ENCODE measurements at regions not wholly inside any gene's neighbourhood (a gene's known extent, or its start where the extent isn't known, plus 50 kb on each side); places are given as distances from the start of the nearest gene placed in this dataset.

DNA sequence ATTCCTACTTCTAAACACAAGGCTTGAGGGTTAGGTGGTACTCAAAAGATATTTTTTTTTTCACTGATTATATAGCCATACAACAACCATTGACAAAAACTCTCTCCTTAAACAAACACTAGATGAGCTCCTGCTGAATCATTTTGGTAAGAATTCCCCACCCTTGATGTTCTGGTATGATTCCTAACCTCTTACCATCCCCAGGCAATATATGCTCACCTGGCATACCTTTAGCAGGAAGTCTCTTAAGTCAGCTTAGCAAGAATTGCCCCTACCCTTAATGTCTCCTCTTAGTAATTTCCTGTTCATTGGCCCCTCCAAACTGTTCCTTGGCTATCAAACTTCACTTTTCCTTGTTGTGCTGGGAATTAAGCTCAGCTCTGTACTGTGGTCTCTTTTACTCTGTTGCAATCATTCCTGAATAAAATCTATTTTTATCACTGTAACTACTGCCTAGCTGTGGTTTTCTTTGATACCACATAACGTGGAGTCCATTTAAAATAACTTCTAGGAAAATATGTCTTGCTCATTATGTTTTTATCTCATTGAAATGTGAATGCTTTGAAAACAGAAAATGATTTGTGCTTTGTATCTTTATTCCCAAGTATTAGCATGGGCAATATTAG is 712.6 kb downstream of the SLC16A7 start:
- no peaks in the 10 kb centered on the region for H3K9me2 ChIP-seq (replicated peaks; ENCODE audit: control insufficient read depth, low read length)
- no peaks in the 10 kb centered on the region for H3K36me3 ChIP-seq (ENCODE audit: control insufficient read depth, low read length)
- H3K27me3 ChIP-seq (ENCODE audit: control insufficient read depth, low read length): no peaks in the 10 kb centered on the region
- H3K4me1 ChIP-seq (ENCODE audit: control insufficient read depth, low read length): no peaks in the 10 kb centered on the region
- H4K20me1 ChIP-seq (ENCODE audit: control insufficient read depth, insufficient read depth, low read depth, low read length): no peaks in the 10 kb centered on the region
- no peaks in the 10 kb centered on the region for H3F3A ChIP-seq (ENCODE audit: control insufficient read depth, insufficient read depth)
- no peak overlapping the region for H3K27ac ChIP-seq (ENCODE audit: low read depth, low read length)
- H3K79me2 ChIP-seq (ENCODE audit: control insufficient read depth, low read length): no peaks in the 10 kb centered on the region
- no peak overlapping the region for H3K4me3 ChIP-seq (ENCODE audit: low read length)
- no peak overlapping the region for H3K4me2 ChIP-seq (ENCODE audit: low read length)
- no peaks in the 10 kb centered on the region for H3K9me3 ChIP-seq (ENCODE audit: control insufficient read depth, insufficient read depth, low read length)
- TF ChIP-seq EZH2phosphoT487 (IDR thresholded peaks at IDR 0.05; ENCODE audit: borderline replicate concordance, low read length): no peak
- no peak for TF ChIP-seq CTCF (IDR thresholded peaks at IDR 0.05; ENCODE audit: low read depth, low read length, poor library complexity, severe bottlenecking)

DNA sequence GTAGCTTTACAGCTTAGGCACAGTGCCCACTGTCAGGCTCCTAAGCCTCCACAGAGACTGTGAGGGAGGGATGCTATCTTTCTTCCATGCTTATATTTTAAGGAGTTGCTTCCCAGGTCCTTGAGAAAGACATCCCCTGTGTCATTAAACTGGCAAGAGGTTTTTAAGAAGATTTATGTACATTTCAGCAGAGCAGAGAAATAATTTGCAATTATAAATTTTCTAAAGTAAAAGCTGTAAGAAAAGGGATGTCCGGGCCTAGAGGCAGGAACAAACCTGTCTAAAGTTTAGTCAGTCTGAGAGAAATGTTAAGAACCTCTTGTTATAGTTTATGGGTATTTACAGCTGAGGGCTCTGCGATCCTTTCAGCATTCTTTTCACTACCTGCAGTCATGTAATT is 716.1 kb downstream of the SLC16A7 start:
- H3K4me3 ChIP-seq (ENCODE audit: low read length): no peak overlapping the region
- H3K9me3 ChIP-seq (ENCODE audit: control insufficient read depth, insufficient read depth, low read length): no peaks in the 10 kb centered on the region

DNA sequence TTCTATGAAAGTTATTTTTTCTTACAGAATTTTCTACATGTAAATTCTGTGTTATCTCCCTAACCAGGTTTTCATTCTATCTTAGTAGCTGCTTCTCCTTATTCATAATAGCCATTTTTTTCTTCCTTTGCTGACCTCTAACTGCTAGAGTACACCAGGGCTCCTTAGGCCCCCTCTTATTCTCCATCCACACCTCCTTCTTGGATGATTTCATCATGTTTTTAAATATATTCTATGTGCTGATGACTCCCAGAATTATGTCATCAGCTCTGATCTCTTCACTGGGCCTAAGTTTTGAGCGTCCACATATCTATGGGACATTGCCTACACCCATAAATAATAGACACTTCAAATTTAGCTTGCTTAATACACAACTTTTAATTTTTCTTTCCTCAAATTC is 721.5 kb downstream of the SLC16A7 start:
- H4K20me1 ChIP-seq (ENCODE audit: control insufficient read depth, insufficient read depth, low read depth, low read length): no peaks in the 10 kb centered on the region
- H3K4me3 ChIP-seq (ENCODE audit: low read length): no peak overlapping the region
- H3K36me3 ChIP-seq (ENCODE audit: control insufficient read depth, low read length): no peaks in the 10 kb centered on the region
- H3K4me2 ChIP-seq (ENCODE audit: low read length): no peak overlapping the region
- no peaks in the 10 kb centered on the region for H3K9me2 ChIP-seq (replicated peaks; ENCODE audit: control insufficient read depth, low read length)
- H3K9me3 ChIP-seq (ENCODE audit: control insufficient read depth, insufficient read depth, low read length): no peaks in the 10 kb centered on the region
- H3K27me3 ChIP-seq (ENCODE audit: control insufficient read depth, low read length): no peaks in the 10 kb centered on the region
- H3K4me1 ChIP-seq (ENCODE audit: control insufficient read depth, low read length): no peaks in the 10 kb centered on the region
- no peaks in the 10 kb centered on the region for H3K79me2 ChIP-seq (ENCODE audit: control insufficient read depth, low read length)
- H3F3A ChIP-seq (ENCODE audit: control insufficient read depth, insufficient read depth): no peaks in the 10 kb centered on the region
- no peak for TF ChIP-seq CTCF (IDR thresholded peaks at IDR 0.05; ENCODE audit: low read depth, low read length, poor library complexity, severe bottlenecking)
- no peak for TF ChIP-seq EZH2phosphoT487 (IDR thresholded peaks at IDR 0.05; ENCODE audit: borderline replicate concordance, low read length)
- no peak overlapping the region for H3K27ac ChIP-seq (ENCODE audit: low read depth, low read length)

More for the DNA sequence above, 716.1 kb downstream of the SLC16A7 start:
- TF ChIP-seq CTCF (IDR thresholded peaks at IDR 0.05; ENCODE audit: low read depth, low read length, poor library complexity, severe bottlenecking): no peak
- no peak for TF ChIP-seq EZH2phosphoT487 (IDR thresholded peaks at IDR 0.05; ENCODE audit: borderline replicate concordance, low read length)
- Histone ChIP-seq H3K27ac (ENCODE audit: low read depth, low read length) (no peak overlapping the region), H3K4me1 (ENCODE audit: control insufficient read depth, low read length) (no peaks in the 10 kb centered on the region), H3K36me3 (ENCODE audit: control insufficient read depth, low read length) (no peaks in the 10 kb centered on the region), H3K4me2 (ENCODE audit: low read length) (no peak overlapping the region), H3F3A (ENCODE audit: control insufficient read depth, insufficient read depth) (no peaks in the 10 kb centered on the region), H4K20me1 (ENCODE audit: control insufficient read depth, insufficient read depth, low read depth, low read length) (no peaks in the 10 kb centered on the region), H3K27me3 (ENCODE audit: control insufficient read depth, low read length) (no peaks in the 10 kb centered on the region), H3K79me2 (ENCODE audit: control insufficient read depth, low read length) (no peaks in the 10 kb centered on the region), H3K9me2 (replicated peaks; ENCODE audit: control insufficient read depth, low read length) (no peaks in the 10 kb centered on the region)

Measured in DOHH2 (cell line).